ENCODE measurements at regions not wholly inside any gene's neighbourhood (a gene's known extent, or its start where the extent isn't known, plus 50 kb on each side); places are given as distances from the start of the nearest gene placed in this dataset.

DNA sequence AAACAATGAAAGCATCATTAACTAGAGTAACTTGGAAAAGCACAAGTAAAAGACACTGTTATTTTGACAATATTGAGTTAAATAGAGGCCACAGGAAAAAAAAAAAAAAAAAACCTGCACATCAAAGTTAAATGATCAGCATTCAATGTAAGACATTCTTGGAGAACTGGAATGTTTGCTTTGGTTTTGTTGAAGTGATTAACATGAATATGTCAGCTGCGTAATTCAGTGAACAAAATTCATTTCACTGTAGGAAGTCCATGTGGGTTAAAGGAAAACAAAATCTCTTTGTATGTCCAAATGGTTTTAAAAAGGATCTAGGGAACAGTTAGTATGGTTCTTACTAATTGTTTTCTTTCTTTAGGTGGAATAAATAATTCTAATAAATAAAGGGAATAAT, 252.8 kb upstream of the CNTN6 start:
- no peak overlapping the region for H3K4me2 ChIP-seq (ENCODE audit: control insufficient read depth, insufficient read depth)
- H3K9ac ChIP-seq (ENCODE audit: control insufficient read depth, insufficient read depth, low read length) = no peak overlapping the region
- ChIA-PET RAD21 (ENCODE audit: unreplicated experiment) (interaction anchor here (0.6 kb wide), 1 partner anchor 374 kb away, joined by 3 read pairs; no protein-coding TSS in a partner anchor), CTCF (no interaction called here), SMC1A (ENCODE audit: uncharacterized antibody, unreplicated experiment) (interaction anchor here (0.6 kb wide), 1 partner anchor 304 kb away, joined by 3 read pairs; no protein-coding TSS in a partner anchor), POLR2A (no interaction called here)
- H2AFZ ChIP-seq (ENCODE audit: control insufficient read depth, low read depth, low read length) = no peak overlapping the region
- no peak overlapping the region for H3K27ac ChIP-seq (ENCODE audit: control insufficient read depth, insufficient read depth)
- intact Hi-C loops (cut with micrococcal nuclease; ENCODE audit: unreplicated experiment) (loop anchor here (10.0 kb wide), 1 partner anchor 345 kb away; no protein-coding TSS in a partner anchor), in situ Hi-C loops (cut with MboI) (no loop called here)
- H3K36me3 ChIP-seq (ENCODE audit: control insufficient read depth in 2 of 2, insufficient read depth in 2 of 2, low read length in 1 of 2) = no peaks in the 10 kb centered on the region
- BruUV-seq (replicated peaks) = no TSS peak
- no peaks in the 10 kb centered on the region for H4K20me1 ChIP-seq (ENCODE audit: control insufficient read depth, insufficient read depth)
- no peak for FAIRE-seq
- 0% methylated on average over 1 of the region's 1 CpG for WGBS (ENCODE audit: insufficient coverage, insufficient replicate concordance, low lambda C conversion rate, missing lambda C conversion rate)
- no peaks in the 10 kb centered on the region for H3K9me3 ChIP-seq (replicated peaks; ENCODE audit: control insufficient read depth, insufficient read depth, low read length)
- ATAC-seq = no peak
- H3K4me1 ChIP-seq (ENCODE audit: control insufficient read depth, insufficient read depth, low read length) = no peaks in the 10 kb centered on the region
- no peaks in the 10 kb centered on the region for H3K27me3 ChIP-seq (replicated peaks in 1 of 2; ENCODE audit: control insufficient read depth in 2 of 2, insufficient read depth in 2 of 2, low read length in 1 of 2)
- no peak overlapping the region for H3K4me3 ChIP-seq
- H3K79me2 ChIP-seq (ENCODE audit: control insufficient read depth, insufficient read depth, low read length) = no peaks in the 10 kb centered on the region
- DNase-seq (ENCODE audit: low read depth, low spot score) = no peak
- TF ChIP-seq, protein P1, sequence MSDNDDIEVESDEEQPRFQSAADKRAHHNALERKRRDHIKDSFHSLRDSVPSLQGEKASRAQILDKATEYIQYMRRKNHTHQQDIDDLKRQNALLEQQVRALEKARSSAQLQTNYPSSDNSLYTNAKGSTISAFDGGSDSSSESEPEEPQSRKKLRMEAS (IDR thresholded peaks at IDR 0.05; ENCODE audit: low read depth, low read length) = no peak
- TF ChIP-seq ATF7 (IDR thresholded peaks at IDR 0.05; ENCODE audit: low read depth) = no peak
- no peak for TF ChIP-seq NR2C2 (IDR thresholded peaks at IDR 0.05; ENCODE audit: borderline replicate concordance, control insufficient read depth, insufficient read length, low read depth)
- TF ChIP-seq ZBED1 (IDR thresholded peaks at IDR 0.05; ENCODE audit: borderline replicate concordance) = no peak
- no peak for TF ChIP-seq NBN (IDR thresholded peaks at IDR 0.05)
- TF ChIP-seq HDAC6 (IDR thresholded peaks at IDR 0.05; ENCODE audit: unreplicated experiment) = no peak
- TF ChIP-seq CBFB (IDR thresholded peaks at IDR 0.05; ENCODE audit: low read depth) = no peak
- TF ChIP-seq EED (IDR thresholded peaks at IDR 0.05; ENCODE audit: low read depth) = no peak
- no peak for TF ChIP-seq NKRF (conservative IDR thresholded peaks at IDR 0.05)
- TF ChIP-seq MYB (IDR thresholded peaks at IDR 0.05; ENCODE audit: borderline replicate concordance, low read depth, low read length) = no peak
- TF ChIP-seq, protein P2, sequence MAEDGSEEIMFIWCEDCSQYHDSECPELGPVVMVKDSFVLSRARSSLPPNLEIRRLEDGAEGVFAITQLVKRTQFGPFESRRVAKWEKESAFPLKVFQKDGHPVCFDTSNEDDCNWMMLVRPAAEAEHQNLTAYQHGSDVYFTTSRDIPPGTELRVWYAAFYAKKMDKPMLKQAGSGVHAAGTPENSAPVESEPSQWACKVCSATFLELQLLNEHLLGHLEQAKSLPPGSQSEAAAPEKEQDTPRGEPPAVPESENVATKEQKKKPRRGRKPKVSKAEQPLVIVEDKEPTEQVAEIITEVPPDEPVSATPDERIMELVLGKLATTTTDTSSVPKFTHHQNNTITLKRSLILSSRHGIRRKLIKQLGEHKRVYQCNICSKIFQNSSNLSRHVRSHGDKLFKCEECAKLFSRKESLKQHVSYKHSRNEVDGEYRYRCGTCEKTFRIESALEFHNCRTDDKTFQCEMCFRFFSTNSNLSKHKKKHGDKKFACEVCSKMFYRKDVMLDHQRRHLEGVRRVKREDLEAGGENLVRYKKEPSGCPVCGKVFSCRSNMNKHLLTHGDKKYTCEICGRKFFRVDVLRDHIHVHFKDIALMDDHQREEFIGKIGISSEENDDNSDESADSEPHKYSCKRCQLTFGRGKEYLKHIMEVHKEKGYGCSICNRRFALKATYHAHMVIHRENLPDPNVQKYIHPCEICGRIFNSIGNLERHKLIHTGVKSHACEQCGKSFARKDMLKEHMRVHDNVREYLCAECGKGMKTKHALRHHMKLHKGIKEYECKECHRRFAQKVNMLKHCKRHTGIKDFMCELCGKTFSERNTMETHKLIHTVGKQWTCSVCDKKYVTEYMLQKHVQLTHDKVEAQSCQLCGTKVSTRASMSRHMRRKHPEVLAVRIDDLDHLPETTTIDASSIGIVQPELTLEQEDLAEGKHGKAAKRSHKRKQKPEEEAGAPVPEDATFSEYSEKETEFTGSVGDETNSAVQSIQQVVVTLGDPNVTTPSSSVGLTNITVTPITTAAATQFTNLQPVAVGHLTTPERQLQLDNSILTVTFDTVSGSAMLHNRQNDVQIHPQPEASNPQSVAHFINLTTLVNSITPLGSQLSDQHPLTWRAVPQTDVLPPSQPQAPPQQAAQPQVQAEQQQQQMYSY (CRISPR knock-in tag; IDR thresholded peaks at IDR 0.05) = no peak
- TF ChIP-seq MTA3 (IDR thresholded peaks at IDR 0.05; ENCODE audit: borderline replicate concordance, low read length) = no peak
- no peak for TF ChIP-seq YBX1 (IDR thresholded peaks at IDR 0.05)
- TF ChIP-seq TARDBP (IDR thresholded peaks at IDR 0.05; ENCODE audit: borderline replicate concordance) = no peak
- TF ChIP-seq SMC3 (IDR thresholded peaks at IDR 0.05; ENCODE audit: borderline replicate concordance, low read length) = no peak
- TF ChIP-seq EP300 (IDR thresholded peaks at IDR 0.05; ENCODE audit: borderline replicate concordance in 1 of 2, control insufficient read depth in 1 of 2, low read depth in 2 of 2, low read length in 2 of 2) = no peak
- TF ChIP-seq RBBP5 (conservative IDR thresholded peaks at IDR 0.05) = no peak
- TF ChIP-seq RB1 (IDR thresholded peaks at IDR 0.05; ENCODE audit: borderline replicate concordance) = no peak
- no peak for TF ChIP-seq EZH2 (IDR thresholded peaks at IDR 0.05; ENCODE audit: borderline replicate concordance, control insufficient read depth, low read depth, low read length)
- no peak for TF ChIP-seq ZNF207 (IDR thresholded peaks at IDR 0.05; ENCODE audit: borderline replicate concordance)

All from GM12878 (cell line).